Uterus (tissue), 3 donors: ENCODE measurements at regions not wholly inside any gene's neighbourhood (a gene's known extent, or its start where the extent isn't known, plus 50 kb on each side); places are given as distances from the start of the nearest gene placed in this dataset.
"Not testable (repeated sequence)": the region's sequence is repeated elsewhere in the genome, so short reads cannot be mapped to it uniquely, and the experiment has no call there.

Source experiments
- DNase-seq, 2 donors: peaks; one replicate each; pipeline ENCODE4 v3.0.0-alpha.2; 2019 to 2020
- H3K27ac ChIP-seq, 2 donors: fragments of 200-600 bp; sonication (generic); 1 replicate in 1 of 2; 2 replicates in 1 of 2; pipeline ENCODE4 v1.5.1; 2016 to 2018
- H3K27me3 ChIP-seq, 2 donors: fragments of 200-600 bp; sonication (generic); one replicate each; pipeline ENCODE4 v1.5.1; 2018 to 2019; ENCODE audit warnings: control low read depth in 1 of 2
- H3K36me3 ChIP-seq, 2 donors: fragments of 200-600 bp; sonication (generic); one replicate each; pipeline ENCODE4 v1.5.1; 2019; ENCODE audit warnings: control low read depth in 1 of 2
- H3K4me1 ChIP-seq, 2 donors: fragments of 200-600 bp; sonication (generic); one replicate each; pipeline ENCODE4 v1.5.1; 2018 to 2019; ENCODE audit warnings: control low read depth in 1 of 2
- H3K4me3 ChIP-seq, 2 donors: fragments of 200-600 bp; sonication (generic); 1 replicate in 1 of 2; 2 replicates in 1 of 2; pipeline ENCODE4 v1.5.1; 2018 to 2019; ENCODE audit warnings: mild to moderate bottlenecking in 1 of 2
- H3K9me3 ChIP-seq, 2 donors: fragments of 200-600 bp; sonication (generic); one replicate each; pipeline ENCODE4 v1.5.1; 2019; ENCODE audit warnings: control low read depth in 1 of 2
- CTCF ChIP-seq, 4 experiments: fragments of 200-600 bp in 2 of 4; fragments of 450-650 bp in 2 of 4; sonication (generic) in 2 of 4; IDR thresholded peaks; one replicate each; pipeline ENCODE4 v1.5.1; 2016 to 2019; ENCODE audit warnings: antibody characterized with exemption in 4 of 4, mild to moderate bottlenecking in 2 of 4, moderate library complexity in 1 of 4
- intact Hi-C: fragments of 100-400 bp; cut with DNase I; formaldehyde crosslinking; loops from one replicate; pipeline ENCODE4 v1.15.1; 2023; ENCODE audit warnings: low total_unique reads
- donor health status: DM: yes; HTN: yes; CAD: no.

GRCh38 chr7:65621580-65622201, 248.0 kb downstream of the ZNF92 start:
- H3K4me1 ChIP-seq, H3K36me3 ChIP-seq, H3K9me3 ChIP-seq, H3K27ac ChIP-seq, H3K27me3 ChIP-seq, intact Hi-C loops, H3K4me3 ChIP-seq: not testable (repeated sequence)
- peak in 2 of 4 experiments; percentile 38 to 39 for TF ChIP-seq CTCF (IDR thresholded peaks at IDR 0.05)
- peak; percentile 13 to 16 for DNase-seq

GRCh38 chr7:65631236-65631635, 241.6 kb upstream of the VKORC1L1 start:
- H3K27ac ChIP-seq, H3K36me3 ChIP-seq, H3K4me1 ChIP-seq, H3K9me3 ChIP-seq, H3K4me3 ChIP-seq, H3K27me3 ChIP-seq, DNase-seq, intact Hi-C loops: not testable (repeated sequence)

- H3K9me3 ChIP-seq, H3K4me3 ChIP-seq, H3K27me3 ChIP-seq, intact Hi-C loops, H3K4me1 ChIP-seq, DNase-seq, H3K36me3 ChIP-seq, H3K27ac ChIP-seq: not testable (repeated sequence)
These were observed 239.1 kb upstream of the VKORC1L1 start for GRCh38 chr7:65633587-65634404.

GRCh38 chr7:65638918-65639317, 234.0 kb upstream of the VKORC1L1 start:
- H3K27ac ChIP-seq, intact Hi-C loops, H3K9me3 ChIP-seq, H3K4me1 ChIP-seq, H3K27me3 ChIP-seq, DNase-seq, H3K4me3 ChIP-seq, H3K36me3 ChIP-seq: not testable (repeated sequence)

- H3K36me3 ChIP-seq, H3K4me1 ChIP-seq, H3K9me3 ChIP-seq, DNase-seq, H3K27me3 ChIP-seq, H3K27ac ChIP-seq, intact Hi-C loops, H3K4me3 ChIP-seq: not testable (repeated sequence)
These were observed 233.2 kb upstream of the VKORC1L1 start for GRCh38 chr7:65639717-65640116.

GRCh38 chr7:65643498-65643897, 229.4 kb upstream of the VKORC1L1 start:
- H3K27me3 ChIP-seq, H3K4me3 ChIP-seq, H3K4me1 ChIP-seq, H3K27ac ChIP-seq, H3K9me3 ChIP-seq, intact Hi-C loops, DNase-seq, H3K36me3 ChIP-seq: not testable (repeated sequence)

GRCh38 chr7:65647153-65647964, 225.5 kb upstream of the VKORC1L1 start:
- H3K27ac ChIP-seq, H3K4me3 ChIP-seq, H3K9me3 ChIP-seq, H3K4me1 ChIP-seq, H3K36me3 ChIP-seq, intact Hi-C loops, H3K27me3 ChIP-seq, DNase-seq: not testable (repeated sequence)

- H3K9me3 ChIP-seq, DNase-seq, H3K4me1 ChIP-seq, intact Hi-C loops, H3K4me3 ChIP-seq, H3K27me3 ChIP-seq, H3K27ac ChIP-seq, H3K36me3 ChIP-seq: not testable (repeated sequence)
These were observed 221.7 kb upstream of the VKORC1L1 start for GRCh38 chr7:65651174-65651573.

- H3K27me3 ChIP-seq, DNase-seq, H3K27ac ChIP-seq, H3K36me3 ChIP-seq, H3K9me3 ChIP-seq, H3K4me1 ChIP-seq, intact Hi-C loops, H3K4me3 ChIP-seq: not testable (repeated sequence)
These were observed 220.9 kb upstream of the VKORC1L1 start for GRCh38 chr7:65651826-65652592.

GRCh38 chr7:65652669-65653068, 220.2 kb upstream of the VKORC1L1 start:
- DNase-seq, H3K4me1 ChIP-seq, H3K4me3 ChIP-seq, H3K27ac ChIP-seq, intact Hi-C loops, H3K36me3 ChIP-seq, H3K27me3 ChIP-seq, H3K9me3 ChIP-seq: not testable (repeated sequence)

GRCh38 chr7:65656494-65657188, 216.2 kb upstream of the VKORC1L1 start:
- H3K27ac ChIP-seq, intact Hi-C loops, H3K36me3 ChIP-seq, DNase-seq, H3K4me3 ChIP-seq, H3K9me3 ChIP-seq, H3K4me1 ChIP-seq, H3K27me3 ChIP-seq: not testable (repeated sequence)
